SJCRH30 (cell line): ENCODE measurements at regions not wholly inside any gene's neighbourhood (a gene's known extent, or its start where the extent isn't known, plus 50 kb on each side); places are given as distances from the start of the nearest gene placed in this dataset.

Source experiments
- DNase-seq, 2 experiments: peaks; one replicate each; pipeline ENCODE4 v3.0.0-alpha.2; 2015 to 2020
- H3K27ac ChIP-seq: fragments of 250-450 bp; sonication (Bioruptor Pico); 2 replicates; pipeline ENCODE4 v1.5.1; 2020; ENCODE audit warnings: mild to moderate bottlenecking, moderate library complexity
- H3K27me3 ChIP-seq: fragments of 250-450 bp; sonication (Bioruptor Pico); 2 replicates; pipeline ENCODE4 v1.5.1; 2020; ENCODE audit warnings: mild to moderate bottlenecking, moderate library complexity
- H3K36me3 ChIP-seq: fragments of 250-450 bp; sonication (Bioruptor Pico); 2 replicates; pipeline ENCODE4 v1.5.1; 2020; ENCODE audit warnings: mild to moderate bottlenecking, moderate library complexity
- H3K4me1 ChIP-seq: fragments of 250-450 bp; sonication (Bioruptor Pico); 2 replicates; pipeline ENCODE4 v1.5.1; 2020; ENCODE audit warnings: mild to moderate bottlenecking, moderate library complexity
- H3K4me3 ChIP-seq: fragments of 250-450 bp; sonication (Bioruptor Pico); 2 replicates; pipeline ENCODE4 v1.5.1; 2020; ENCODE audit warnings: mild to moderate bottlenecking, moderate library complexity
- H3K9me3 ChIP-seq: fragments of 250-450 bp; sonication (Bioruptor Pico); replicated peaks from 2 replicates; pipeline ENCODE4 v1.5.1; 2020; ENCODE audit warnings: mild to moderate bottlenecking, moderate library complexity

- peak in 1 of 2 experiments; percentile 7 for DNase-seq
- H3K36me3 ChIP-seq: no peaks in the 10 kb centered on the region
- no peak overlapping the region for H3K27ac ChIP-seq
- H3K27me3 ChIP-seq: no peaks in the 10 kb centered on the region
- H3K4me1 ChIP-seq: peaks cover 13% of the 10 kb centered on the region
- no peak overlapping the region for H3K4me3 ChIP-seq
- H3K9me3 ChIP-seq: peaks cover under 1% of the 10 kb centered on the region; the same call in 1 of the 2 replicates
Observed at GRCh38 chr11:121807051-121807450, 309.0 kb downstream of the BLID start.

GRCh38 chr11:121802542-121802941, 313.5 kb downstream of the BLID start:
- peak overlapping the region; percentile 28 for H3K27ac ChIP-seq
- H3K27me3 ChIP-seq: no peaks in the 10 kb centered on the region
- H3K36me3 ChIP-seq: no peaks in the 10 kb centered on the region
- no peaks in the 10 kb centered on the region for H3K9me3 ChIP-seq
- peaks cover 13% of the 10 kb centered on the region for H3K4me1 ChIP-seq
- 0 out of 2 replicates have a peak overlapping the region, but pooled peaks have one; percentile 0 for H3K4me3 ChIP-seq
- DNase-seq: peak; percentile 73 to 84

- H3K9me3 ChIP-seq: no peaks in the 10 kb centered on the region
- 0 out of 2 replicates have a peak overlapping the region, but pooled peaks have one; percentile 12 for H3K4me3 ChIP-seq
- H3K4me1 ChIP-seq: peaks cover 13% of the 10 kb centered on the region
- H3K36me3 ChIP-seq: no peaks in the 10 kb centered on the region
- no peak for DNase-seq
- H3K27me3 ChIP-seq: no peaks in the 10 kb centered on the region
- H3K27ac ChIP-seq: peak overlapping the region; percentile 28
Observed at GRCh38 chr11:121801781-121802180, 314.2 kb downstream of the BLID start.

GRCh38 chr11:121801394-121801748, 314.6 kb downstream of the BLID start:
- H3K27ac ChIP-seq: peak overlapping the region; percentile 21
- H3K9me3 ChIP-seq: no peaks in the 10 kb centered on the region

GRCh38 chr11:121800731-121801393, 315.2 kb downstream of the BLID start:
- Histone ChIP-seq H3K4me1 (peaks cover 13% of the 10 kb centered on the region), H3K4me3 (no peak overlapping the region), H3K27ac (peak overlapping the region; percentile 21), H3K36me3 (no peaks in the 10 kb centered on the region), H3K27me3 (no peaks in the 10 kb centered on the region), H3K9me3 (no peaks in the 10 kb centered on the region)
- peak; percentile 7 to 34 for DNase-seq

More at GRCh38 chr11:121801394-121801748, 314.6 kb downstream of the BLID start:
- no peak for DNase-seq
- 0 out of 2 replicates have a peak overlapping the region, but pooled peaks have one; percentile 12 for H3K4me3 ChIP-seq
- no peaks in the 10 kb centered on the region for H3K36me3 ChIP-seq
- no peaks in the 10 kb centered on the region for H3K27me3 ChIP-seq
- peaks cover 13% of the 10 kb centered on the region for H3K4me1 ChIP-seq

- Histone ChIP-seq H3K36me3 (no peaks in the 10 kb centered on the region), H3K27me3 (no peaks in the 10 kb centered on the region), H3K4me1 (peaks cover 13% of the 10 kb centered on the region), H3K27ac (no peak overlapping the region), H3K9me3 (no peaks in the 10 kb centered on the region), H3K4me3 (no peak overlapping the region)
- no peak for DNase-seq
Observed at GRCh38 chr11:121800240-121800639, 315.8 kb downstream of the BLID start.

- Histone ChIP-seq H3K4me1 (0 out of 2 replicates have a peak, but pooled peaks cover 4% of the 10 kb centered on the region), H3K36me3 (no peaks in the 10 kb centered on the region), H3K9me3 (no peaks in the 10 kb centered on the region), H3K4me3 (no peak overlapping the region), H3K27ac (no peak overlapping the region), H3K27me3 (no peaks in the 10 kb centered on the region)
- no peak for DNase-seq
Observed at GRCh38 chr11:121797496-121797895, 318.5 kb downstream of the BLID start.

GRCh38 chr11:121795174-121795573, 320.8 kb downstream of the BLID start:
- Histone ChIP-seq H3K27ac (no peak overlapping the region), H3K27me3 (no peaks in the 10 kb centered on the region), H3K4me1 (no peaks in the 10 kb centered on the region), H3K4me3 (no peak overlapping the region), H3K36me3 (no peaks in the 10 kb centered on the region), H3K9me3 (no peaks in the 10 kb centered on the region)
- no peak for DNase-seq

GRCh38 chr11:121794671-121795141, 321.3 kb downstream of the BLID start:
- Histone ChIP-seq H3K27me3 (no peaks in the 10 kb centered on the region), H3K27ac (no peak overlapping the region), H3K4me3 (no peak overlapping the region), H3K9me3 (no peaks in the 10 kb centered on the region), H3K36me3 (no peaks in the 10 kb centered on the region), H3K4me1 (no peaks in the 10 kb centered on the region)
- DNase-seq: no peak

- no peak overlapping the region for H3K27ac ChIP-seq
- H3K36me3 ChIP-seq: no peaks in the 10 kb centered on the region
- H3K27me3 ChIP-seq: no peaks in the 10 kb centered on the region
- H3K4me3 ChIP-seq: no peak overlapping the region
- no peaks in the 10 kb centered on the region for H3K4me1 ChIP-seq
- DNase-seq: no peak
- H3K9me3 ChIP-seq: no peaks in the 10 kb centered on the region
Observed at GRCh38 chr11:121793916-121794315, 322.1 kb downstream of the BLID start.

- Histone ChIP-seq H3K27me3 (no peaks in the 10 kb centered on the region), H3K36me3 (no peaks in the 10 kb centered on the region), H3K4me1 (no peaks in the 10 kb centered on the region), H3K4me3 (no peak overlapping the region), H3K27ac (no peak overlapping the region), H3K9me3 (no peaks in the 10 kb centered on the region)
- no peak for DNase-seq
Observed at GRCh38 chr11:121793291-121793690, 322.7 kb downstream of the BLID start.

GRCh38 chr11:121792185-121792584, 323.8 kb downstream of the BLID start:
- DNase-seq: no peak
- H3K27me3 ChIP-seq: no peaks in the 10 kb centered on the region
- no peak overlapping the region for H3K4me3 ChIP-seq
- no peaks in the 10 kb centered on the region for H3K4me1 ChIP-seq
- no peak overlapping the region for H3K27ac ChIP-seq
- H3K36me3 ChIP-seq: no peaks in the 10 kb centered on the region
- no peaks in the 10 kb centered on the region for H3K9me3 ChIP-seq

GRCh38 chr11:121790430-121790829, 325.6 kb downstream of the BLID start:
- no peak overlapping the region for H3K27ac ChIP-seq
- no peaks in the 10 kb centered on the region for H3K36me3 ChIP-seq
- H3K27me3 ChIP-seq: no peaks in the 10 kb centered on the region
- DNase-seq: no peak
- H3K4me1 ChIP-seq: no peaks in the 10 kb centered on the region
- H3K4me3 ChIP-seq: no peak overlapping the region
- no peaks in the 10 kb centered on the region for H3K9me3 ChIP-seq

GRCh38 chr11:121780971-121781370, 328.2 kb upstream of the SORL1-AS1 start:
- H3K36me3 ChIP-seq: no peaks in the 10 kb centered on the region
- no peak overlapping the region for H3K4me3 ChIP-seq
- 0 out of 2 replicates have a peak, but pooled peaks cover 3% of the 10 kb centered on the region for H3K9me3 ChIP-seq
- no peaks in the 10 kb centered on the region for H3K27me3 ChIP-seq
- no peaks in the 10 kb centered on the region for H3K4me1 ChIP-seq
- DNase-seq: no peak
- no peak overlapping the region for H3K27ac ChIP-seq

- no peaks in the 10 kb centered on the region for H3K4me1 ChIP-seq
- H3K4me3 ChIP-seq: no peak overlapping the region
- no peak overlapping the region for H3K27ac ChIP-seq
- 0 out of 2 replicates have a peak, but pooled peaks cover 4% of the 10 kb centered on the region for H3K36me3 ChIP-seq
- DNase-seq: no peak
- H3K9me3 ChIP-seq: no peaks in the 10 kb centered on the region
- H3K27me3 ChIP-seq: no peaks in the 10 kb centered on the region
Observed at GRCh38 chr11:121777056-121777455, 324.3 kb upstream of the SORL1-AS1 start.

GRCh38 chr11:121775276-121775675, 322.5 kb upstream of the SORL1-AS1 start:
- Histone ChIP-seq H3K27me3 (no peaks in the 10 kb centered on the region), H3K36me3 (0 out of 2 replicates have a peak, but pooled peaks cover 7% of the 10 kb centered on the region), H3K4me3 (no peak overlapping the region), H3K4me1 (no peaks in the 10 kb centered on the region), H3K27ac (no peak overlapping the region), H3K9me3 (no peaks in the 10 kb centered on the region)
- no peak for DNase-seq
